Activated CD8-positive, alpha-beta memory T cell treated with anti-CD3 and anti-CD28 coated beads, Interleukin-2, amount 50 U/mL, for 24 hours (primary cell): ENCODE measurements at regions not wholly inside any gene's neighbourhood (a gene's known extent, or its start where the extent isn't known, plus 50 kb on each side); places are given as distances from the start of the nearest gene placed in this dataset.

ENCODE experiments used
- DNase-seq: peaks from one replicate; pipeline ENCODE4 v3.0.0-alpha.2; 2020; ENCODE audit errors: extremely low read depth

DNA sequence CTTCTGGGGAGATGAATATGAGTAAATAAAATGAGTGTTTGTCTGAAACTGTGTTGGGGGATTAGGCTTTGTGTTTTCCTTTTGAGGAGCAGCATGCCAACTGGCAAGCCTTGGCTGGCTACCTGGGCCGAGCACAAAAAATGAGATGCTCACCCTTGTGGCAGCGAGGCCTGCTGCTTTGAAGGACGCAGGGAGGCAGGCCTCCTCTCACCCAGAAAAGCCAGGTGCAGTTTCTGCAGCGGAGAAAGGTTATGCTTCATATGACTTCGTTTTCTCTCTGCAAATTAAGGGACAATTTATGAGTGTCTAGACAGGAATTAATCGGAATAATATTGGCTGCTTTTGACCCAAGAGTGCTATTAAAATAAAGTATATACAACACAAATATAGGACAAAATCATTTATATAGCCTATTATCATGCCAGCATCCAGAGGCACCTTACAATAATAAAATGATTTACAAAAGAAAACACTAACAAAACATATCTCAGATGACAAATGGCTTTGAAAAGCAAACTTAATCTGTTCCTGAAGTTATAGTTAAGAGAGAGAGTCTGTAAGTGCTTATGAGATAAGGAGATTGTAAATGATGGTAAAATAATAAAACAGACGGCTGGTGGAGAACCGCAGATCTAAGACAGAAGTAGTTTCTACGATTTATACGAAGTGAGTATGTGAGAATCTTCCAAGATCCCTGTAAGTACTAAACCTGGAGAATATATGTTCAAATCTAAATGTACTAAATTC is 682.8 kb upstream of the NR2F2 start:
- no peak for DNase-seq

DNA sequence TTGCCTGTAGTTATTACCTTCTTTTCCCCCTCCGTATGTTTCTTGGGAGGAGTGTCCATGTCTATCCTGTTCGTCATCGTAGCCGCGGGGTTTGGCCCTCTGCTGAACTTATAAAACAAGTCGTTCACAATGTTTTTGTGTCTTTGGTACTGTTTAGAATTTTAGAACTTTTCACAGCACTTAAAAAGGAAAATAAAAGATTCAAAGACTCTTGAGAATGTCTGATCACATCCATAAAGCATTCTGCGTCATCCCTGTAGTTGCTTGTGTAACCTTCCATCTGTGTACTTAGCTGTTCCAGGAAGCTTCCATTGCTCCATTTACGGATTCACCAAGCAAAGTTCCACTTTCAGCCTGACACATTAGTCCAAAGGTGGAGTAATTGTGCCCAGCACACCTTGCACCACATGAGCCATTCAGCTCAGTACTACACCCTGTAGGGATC is 677.1 kb upstream of the NR2F2 start:
- no peak for DNase-seq

DNA sequence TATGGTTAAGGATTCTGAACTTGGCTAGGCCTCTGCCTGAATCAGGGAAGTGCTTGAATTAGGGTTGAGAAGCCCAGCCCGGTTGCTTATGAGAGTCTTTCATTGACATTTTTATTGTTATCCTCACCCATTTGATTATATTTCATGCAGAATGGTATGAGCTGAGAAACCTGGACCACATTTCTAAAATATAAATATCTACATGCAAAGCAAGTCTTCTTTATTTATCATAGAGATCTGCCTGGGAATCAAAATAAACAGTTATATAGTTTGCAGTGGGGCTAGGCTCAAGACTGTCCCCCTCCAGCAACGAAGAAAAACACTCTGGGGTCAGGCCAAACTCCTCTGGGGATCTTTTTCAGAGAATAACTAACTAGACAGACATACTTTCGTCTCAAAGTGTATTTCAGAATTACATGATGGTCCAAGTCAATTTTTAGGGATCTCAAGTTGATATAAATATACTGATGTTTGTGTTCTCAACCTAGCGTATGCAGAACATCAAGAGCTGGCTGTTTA is 675.4 kb upstream of the NR2F2 start:
- DNase-seq: no peak

DNA sequence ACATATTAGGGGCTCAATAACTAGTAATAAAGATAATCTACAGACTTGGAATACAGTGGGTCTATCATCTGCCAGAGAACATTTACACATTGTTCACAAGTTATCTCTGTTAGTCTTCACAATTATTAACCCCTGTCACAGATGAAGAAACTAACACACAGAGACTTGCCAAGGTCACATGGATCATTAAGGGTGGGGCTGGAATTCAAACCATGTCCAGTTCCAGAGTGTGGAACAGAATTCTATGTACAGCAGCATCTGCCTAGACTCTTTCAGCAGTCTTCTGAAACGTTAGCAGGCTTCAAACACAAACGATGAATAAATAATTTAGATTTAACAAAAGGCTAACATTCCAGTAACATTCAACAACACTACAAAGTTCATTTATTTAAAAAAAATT is 673.9 kb upstream of the NR2F2 start:
- no peak for DNase-seq

GRCh38 chr15:95658799-95659198 is 671.7 kb upstream of the NR2F2 start:
- no peak for DNase-seq

- no peak for DNase-seq
These were observed 670.8 kb upstream of the NR2F2 start for GRCh38 chr15:95659656-95660055.

DNA sequence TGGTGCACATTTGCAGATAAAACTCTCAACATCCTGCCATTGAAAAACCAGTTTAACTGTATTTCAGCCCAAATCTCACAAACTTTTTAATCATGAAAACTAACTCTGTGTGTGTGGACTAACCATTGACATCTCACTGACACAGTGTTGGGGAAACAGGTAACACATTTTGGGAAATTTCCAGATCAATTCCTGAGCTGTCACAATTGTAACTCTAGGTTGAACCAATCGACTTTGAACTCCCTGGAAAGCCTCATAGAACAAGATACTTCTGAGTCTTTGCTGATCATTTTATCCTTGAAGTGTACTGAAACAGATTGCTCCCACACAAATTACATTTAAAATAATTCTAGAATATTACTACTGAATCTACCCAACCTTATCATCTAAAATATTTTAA is 667.9 kb upstream of the NR2F2 start:
- no peak for DNase-seq

DNA sequence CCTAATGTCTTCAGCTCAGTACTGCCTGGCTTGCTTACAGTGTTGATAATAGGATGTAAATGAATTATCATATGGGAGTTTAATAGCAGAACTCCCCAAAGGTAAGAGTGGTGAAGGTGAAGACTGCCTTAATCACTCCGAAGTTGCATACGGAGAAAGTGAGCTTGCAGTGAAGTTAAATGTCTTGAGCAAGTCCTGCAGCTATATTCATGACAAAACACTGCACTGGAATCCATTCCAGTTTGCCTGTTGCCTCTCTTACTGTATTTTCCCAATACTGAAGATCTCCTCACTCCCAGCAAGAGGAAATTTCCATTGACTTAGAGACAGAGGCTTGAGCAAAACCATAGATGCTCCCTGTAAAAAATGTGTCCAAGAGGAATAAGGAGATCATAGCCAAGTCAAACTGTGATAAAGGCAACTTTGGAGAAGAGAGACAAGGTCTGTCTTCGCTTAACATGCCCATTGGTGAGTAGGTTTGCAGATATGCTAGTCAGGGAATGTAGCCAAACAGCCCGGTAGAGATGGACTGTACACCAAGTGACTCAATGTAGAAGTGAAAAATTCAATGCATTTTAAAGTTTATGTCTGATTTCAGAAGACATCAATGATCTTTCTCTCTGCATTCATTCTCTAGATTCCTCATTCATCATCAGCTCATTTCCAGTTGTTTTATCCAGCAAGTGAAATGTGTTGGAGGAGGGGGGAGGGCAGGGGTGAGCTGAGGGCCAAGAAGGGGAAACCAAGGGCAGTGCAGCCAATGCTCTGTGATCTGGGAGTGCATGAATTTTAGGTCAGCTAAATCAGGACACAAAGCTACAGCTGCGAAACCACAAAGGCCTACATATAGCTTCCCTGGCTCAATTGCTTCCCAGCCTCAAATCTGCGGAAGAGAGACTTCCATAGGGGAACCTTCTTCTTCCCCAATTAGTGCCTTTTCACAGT is 667.1 kb upstream of the NR2F2 start:
- no peak for DNase-seq

DNA sequence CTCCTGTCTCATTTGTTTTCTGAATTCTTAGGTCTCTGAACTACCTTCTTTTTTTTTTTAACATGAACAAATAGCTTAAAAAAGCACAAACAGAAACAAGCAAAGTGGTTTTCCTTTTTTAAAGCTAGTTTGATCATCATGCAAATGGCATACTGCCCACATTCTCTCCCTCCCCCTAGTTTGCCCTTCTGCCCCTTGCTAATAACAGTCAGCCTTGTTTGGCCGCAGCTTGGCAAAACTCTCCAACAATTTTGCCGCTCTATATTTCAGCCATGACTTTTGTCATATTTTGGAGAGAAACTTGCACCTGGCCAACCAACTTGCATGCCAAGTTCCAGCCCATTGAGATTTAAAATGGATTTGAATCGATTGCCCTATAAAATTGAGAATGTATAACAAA is 666.0 kb upstream of the NR2F2 start:
- DNase-seq: no peak

GRCh38 chr15:95669146-95669922 is 661.2 kb upstream of the NR2F2 start:
- DNase-seq: no peak

GRCh38 chr15:95674031-95674430 is 656.5 kb upstream of the NR2F2 start:
- no peak for DNase-seq

DNA sequence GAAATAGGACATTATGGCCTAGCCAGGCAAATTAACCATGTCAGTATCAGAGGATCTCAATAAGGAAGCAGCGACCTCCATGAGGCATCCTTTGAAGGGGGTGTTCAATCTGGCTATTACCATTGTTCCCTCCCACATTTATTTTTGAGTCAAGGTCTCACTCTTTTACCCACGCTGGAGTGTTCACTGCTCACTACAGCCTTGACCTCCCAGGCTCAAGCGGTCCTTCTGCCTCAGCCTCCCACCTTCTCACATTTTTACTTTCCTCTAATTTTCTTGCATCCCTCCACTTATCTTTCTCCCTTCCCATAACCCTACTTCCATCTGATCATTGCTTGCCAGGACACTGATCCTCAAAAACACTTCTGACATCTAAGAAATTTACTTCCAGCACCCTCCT is 654.0 kb upstream of the NR2F2 start:
- no peak for DNase-seq

DNA sequence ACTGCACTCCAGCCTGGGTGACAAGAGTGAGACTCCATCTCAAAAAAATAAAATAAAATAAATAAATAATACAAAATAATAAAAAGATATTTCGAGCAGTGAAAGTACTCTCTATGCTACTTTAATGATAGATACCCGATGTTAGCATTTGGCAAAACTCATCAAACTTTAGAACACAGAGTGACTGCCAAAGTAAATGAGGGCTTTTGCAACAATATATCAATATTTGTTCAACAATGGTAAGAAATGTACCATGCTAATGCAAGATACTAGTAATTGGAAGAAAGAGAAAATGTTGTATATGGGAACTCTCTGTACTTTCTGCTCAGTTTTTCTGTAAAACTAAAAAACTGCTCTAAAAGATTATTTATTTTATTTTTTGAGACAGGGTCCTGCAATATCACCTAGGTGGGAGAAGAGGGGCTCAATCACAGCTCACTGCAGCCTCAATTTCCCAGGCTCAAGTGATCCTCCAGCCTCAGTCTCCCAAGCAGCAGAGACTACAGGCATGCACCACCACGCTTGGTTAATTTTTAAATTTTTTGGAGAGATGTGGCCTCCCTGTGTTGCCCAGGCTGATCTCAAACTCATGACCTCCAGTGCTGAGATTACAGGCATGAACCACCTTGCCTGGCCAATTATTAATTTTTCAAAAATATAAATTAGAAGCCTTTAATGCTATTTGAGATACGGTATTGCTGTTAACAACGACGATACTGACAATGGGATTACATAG is 650.5 kb upstream of the NR2F2 start:
- DNase-seq: no peak

- DNase-seq: no peak
These were observed 649.8 kb upstream of the NR2F2 start for GRCh38 chr15:95680728-95681127.

DNA sequence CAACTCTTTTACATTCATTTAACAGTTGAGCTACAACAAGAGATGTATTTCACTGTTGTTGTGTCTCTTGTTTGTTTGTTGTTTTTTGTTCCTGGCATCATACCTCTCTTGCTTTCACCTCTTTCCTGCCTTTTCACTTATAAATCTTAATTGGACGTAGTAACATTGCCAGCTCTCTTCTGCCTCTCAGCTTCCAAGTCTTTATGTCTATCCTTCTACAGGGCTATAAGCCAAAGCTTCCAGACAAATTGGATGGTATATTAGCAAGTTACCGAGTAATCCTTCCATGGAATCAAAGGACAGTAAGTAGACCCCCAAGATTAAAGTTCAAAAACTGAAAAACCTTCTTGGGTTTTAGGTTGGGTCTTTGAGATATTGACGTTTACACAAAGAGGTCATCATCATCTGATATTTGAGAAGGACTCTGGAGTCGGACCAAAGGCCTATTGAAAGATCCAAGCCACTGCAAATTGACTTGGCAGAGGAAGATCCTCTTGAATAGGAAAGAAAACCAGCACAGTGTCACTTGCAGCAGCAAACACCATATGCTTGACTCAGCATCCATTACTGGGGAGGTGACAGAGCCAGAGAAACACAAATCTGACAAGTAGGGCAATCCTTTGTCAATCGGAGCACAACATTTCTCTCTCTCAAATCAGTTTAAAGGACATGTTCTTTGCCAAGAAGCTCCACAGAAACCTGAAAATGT is 648.5 kb upstream of the NR2F2 start:
- no peak for DNase-seq

DNA sequence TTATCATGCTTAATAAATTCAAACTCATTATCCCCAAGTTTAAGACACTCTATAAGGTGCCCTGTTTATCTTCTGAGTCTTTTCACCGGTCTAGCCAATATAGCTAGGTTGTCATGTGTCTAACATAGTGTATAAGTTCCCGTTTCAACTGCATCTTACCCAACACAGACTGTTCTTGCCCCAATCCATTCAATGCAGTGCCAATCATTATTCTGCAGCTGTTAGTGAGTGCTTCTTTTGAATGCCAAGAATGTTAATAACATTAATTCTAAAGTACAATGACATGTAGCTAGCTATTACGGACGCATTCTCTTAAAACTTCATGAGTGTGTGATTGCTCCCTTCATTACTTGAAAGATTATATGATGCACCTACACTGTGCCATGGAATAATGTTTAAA is 646.4 kb upstream of the NR2F2 start:
- DNase-seq: no peak

- no peak for DNase-seq
These were observed 645.8 kb upstream of the NR2F2 start for GRCh38 chr15:95684693-95685115.

GRCh38 chr15:95687061-95687460 is 643.4 kb upstream of the NR2F2 start:
- no peak for DNase-seq

DNA sequence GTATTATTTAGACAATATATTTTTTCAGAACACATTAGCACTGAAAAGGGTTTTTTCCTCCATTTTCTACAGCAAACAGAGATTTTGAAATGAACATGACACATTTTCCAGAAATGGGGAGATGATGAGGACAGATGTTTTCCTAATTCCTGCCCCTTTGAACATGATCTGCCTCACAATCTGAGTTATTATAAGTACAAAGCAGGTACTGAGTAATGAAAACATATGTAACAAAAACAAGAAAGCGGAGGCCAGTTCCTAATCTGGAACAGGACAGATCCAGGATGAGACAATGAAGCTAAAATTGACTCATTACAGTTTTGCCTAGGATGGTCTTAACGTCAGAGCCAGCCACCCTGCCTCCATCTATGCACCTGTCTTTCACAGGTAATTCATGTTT is 642.8 kb upstream of the NR2F2 start:
- no peak for DNase-seq

GRCh38 chr15:95690631-95691340 is 639.7 kb upstream of the NR2F2 start:
- no peak for DNase-seq
